ENCODE measurements at regions not wholly inside any gene's neighbourhood (a gene's known extent, or its start where the extent isn't known, plus 50 kb on each side); places are given as distances from the start of the nearest gene placed in this dataset.

- TF ChIP-seq, protein P1, sequence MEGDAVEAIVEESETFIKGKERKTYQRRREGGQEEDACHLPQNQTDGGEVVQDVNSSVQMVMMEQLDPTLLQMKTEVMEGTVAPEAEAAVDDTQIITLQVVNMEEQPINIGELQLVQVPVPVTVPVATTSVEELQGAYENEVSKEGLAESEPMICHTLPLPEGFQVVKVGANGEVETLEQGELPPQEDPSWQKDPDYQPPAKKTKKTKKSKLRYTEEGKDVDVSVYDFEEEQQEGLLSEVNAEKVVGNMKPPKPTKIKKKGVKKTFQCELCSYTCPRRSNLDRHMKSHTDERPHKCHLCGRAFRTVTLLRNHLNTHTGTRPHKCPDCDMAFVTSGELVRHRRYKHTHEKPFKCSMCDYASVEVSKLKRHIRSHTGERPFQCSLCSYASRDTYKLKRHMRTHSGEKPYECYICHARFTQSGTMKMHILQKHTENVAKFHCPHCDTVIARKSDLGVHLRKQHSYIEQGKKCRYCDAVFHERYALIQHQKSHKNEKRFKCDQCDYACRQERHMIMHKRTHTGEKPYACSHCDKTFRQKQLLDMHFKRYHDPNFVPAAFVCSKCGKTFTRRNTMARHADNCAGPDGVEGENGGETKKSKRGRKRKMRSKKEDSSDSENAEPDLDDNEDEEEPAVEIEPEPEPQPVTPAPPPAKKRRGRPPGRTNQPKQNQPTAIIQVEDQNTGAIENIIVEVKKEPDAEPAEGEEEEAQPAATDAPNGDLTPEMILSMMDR (IDR thresholded peaks at IDR 0.05; ENCODE audit: borderline replicate concordance, insufficient read depth, low read depth, low read length) = no peak
- no peak overlapping the region for H3K4me3 ChIP-seq (ENCODE audit: low read depth, low read length)
Measured at GRCh38 chr4:188363196-188363595, 224.0 kb downstream of the TRIML1 start.

DNA sequence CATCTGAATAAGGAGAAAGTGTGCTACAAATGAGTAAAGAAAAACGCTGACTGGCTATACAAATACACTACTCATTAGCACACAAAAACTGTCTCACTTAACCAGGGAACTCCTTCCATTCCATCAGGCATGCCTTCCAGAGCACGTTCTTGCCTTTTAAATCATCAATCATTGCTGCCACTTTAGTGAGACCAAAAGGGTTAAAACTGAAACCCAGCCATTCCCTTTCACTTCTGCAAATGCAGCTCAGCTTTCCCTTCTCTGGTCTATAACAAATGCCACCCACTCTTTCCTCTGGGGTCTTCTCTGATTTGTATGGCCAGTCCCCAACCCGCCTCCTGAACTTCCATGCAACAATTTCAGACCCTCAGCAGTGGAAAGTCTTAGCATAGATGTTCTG, 231.5 kb downstream of the TRIML1 start:
- no peak overlapping the region for H3K4me3 ChIP-seq (ENCODE audit: low read depth, low read length)
- TF ChIP-seq, protein P1 (IDR thresholded peaks at IDR 0.05; ENCODE audit: borderline replicate concordance, insufficient read depth, low read depth, low read length) = no peak

DNA sequence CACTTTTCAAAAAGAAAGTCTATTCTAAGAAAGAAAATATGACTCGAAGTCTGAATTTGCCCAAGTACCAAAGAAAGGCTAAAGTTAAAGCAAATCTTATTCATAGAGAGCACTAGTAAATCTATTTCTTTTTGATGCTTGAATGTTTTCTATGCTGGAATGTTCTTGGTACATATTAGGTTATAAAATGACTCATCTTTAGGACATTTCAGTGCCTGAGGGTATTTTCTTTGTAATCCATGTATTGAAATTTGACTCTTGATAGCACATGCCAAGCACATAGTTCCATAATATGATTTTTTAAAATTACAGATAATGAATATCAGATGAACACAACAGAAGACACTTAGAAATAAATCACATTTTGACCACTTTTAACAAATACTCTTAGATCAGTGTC, 232.8 kb downstream of the TRIML1 start:
- no peak overlapping the region for H3K4me3 ChIP-seq (ENCODE audit: low read depth, low read length)
- TF ChIP-seq, protein P1 (IDR thresholded peaks at IDR 0.05; ENCODE audit: borderline replicate concordance, insufficient read depth, low read depth, low read length) = no peak

- no peak overlapping the region for H3K4me3 ChIP-seq (ENCODE audit: low read depth, low read length)
- TF ChIP-seq, protein P1 (IDR thresholded peaks at IDR 0.05; ENCODE audit: borderline replicate concordance, insufficient read depth, low read depth, low read length) = no peak
Measured at GRCh38 chr4:188372829-188373228, 233.6 kb downstream of the TRIML1 start.

DNA sequence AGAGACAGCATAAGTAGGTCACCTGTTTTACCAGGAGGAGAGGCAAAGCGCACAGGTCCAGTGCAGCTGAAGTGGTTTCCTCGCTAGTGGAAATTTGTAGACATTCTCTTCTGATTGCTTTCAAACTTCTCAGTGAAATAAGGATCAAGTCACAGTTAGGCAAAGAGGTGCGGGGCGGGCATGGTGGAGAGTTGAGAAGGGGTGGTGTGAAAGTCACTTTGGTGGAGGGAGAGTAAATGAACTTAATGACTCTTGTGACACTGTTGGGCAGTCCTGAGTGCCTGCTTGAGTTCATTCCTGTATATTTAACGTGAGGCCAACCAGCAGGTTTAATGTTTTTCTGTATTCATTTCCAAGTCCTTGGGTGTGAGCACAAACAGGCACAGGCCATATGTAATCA, 235.6 kb downstream of the TRIML1 start:
- no peak overlapping the region for H3K4me3 ChIP-seq (ENCODE audit: low read depth, low read length)
- TF ChIP-seq, protein P1 (IDR thresholded peaks at IDR 0.05; ENCODE audit: borderline replicate concordance, insufficient read depth, low read depth, low read length) = no peak

DNA sequence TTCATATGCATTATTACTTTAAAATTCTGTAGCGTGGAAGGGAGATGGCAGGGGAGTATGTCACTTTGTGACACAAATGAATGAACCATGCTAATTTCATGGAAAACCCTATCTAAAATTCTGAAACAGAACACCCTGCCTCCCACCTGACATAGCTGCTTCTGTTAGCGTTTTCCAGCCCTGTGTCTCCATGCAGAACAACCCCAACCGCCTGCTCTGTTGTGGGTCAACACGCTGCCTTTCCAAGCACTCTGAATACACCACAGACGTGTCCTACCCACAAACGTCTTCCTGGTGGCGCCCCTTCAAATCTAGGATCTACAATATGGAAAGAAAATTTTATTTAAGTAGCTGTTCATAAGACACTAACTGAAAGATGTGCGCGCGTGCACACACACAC, 238.6 kb downstream of the TRIML1 start:
- TF ChIP-seq, protein P1 (IDR thresholded peaks at IDR 0.05; ENCODE audit: borderline replicate concordance, insufficient read depth, low read depth, low read length) = no peak
- H3K4me3 ChIP-seq (ENCODE audit: low read depth, low read length) = no peak overlapping the region

GRCh38 chr4:188383180-188383579, 243.9 kb downstream of the TRIML1 start:
- TF ChIP-seq, protein P1 (IDR thresholded peaks at IDR 0.05; ENCODE audit: borderline replicate concordance, insufficient read depth, low read depth, low read length) = no peak
- no peak overlapping the region for H3K4me3 ChIP-seq (ENCODE audit: low read depth, low read length)

Data from GM12875 (cell line).